ENCODE measurements at regions not wholly inside any gene's neighbourhood (a gene's known extent, or its start where the extent isn't known, plus 50 kb on each side); places are given as distances from the start of the nearest gene placed in this dataset.
"Not testable (repeated sequence)": the region's sequence is repeated elsewhere in the genome, so short reads cannot be mapped to it uniquely, and the experiment has no call there.

DNA sequence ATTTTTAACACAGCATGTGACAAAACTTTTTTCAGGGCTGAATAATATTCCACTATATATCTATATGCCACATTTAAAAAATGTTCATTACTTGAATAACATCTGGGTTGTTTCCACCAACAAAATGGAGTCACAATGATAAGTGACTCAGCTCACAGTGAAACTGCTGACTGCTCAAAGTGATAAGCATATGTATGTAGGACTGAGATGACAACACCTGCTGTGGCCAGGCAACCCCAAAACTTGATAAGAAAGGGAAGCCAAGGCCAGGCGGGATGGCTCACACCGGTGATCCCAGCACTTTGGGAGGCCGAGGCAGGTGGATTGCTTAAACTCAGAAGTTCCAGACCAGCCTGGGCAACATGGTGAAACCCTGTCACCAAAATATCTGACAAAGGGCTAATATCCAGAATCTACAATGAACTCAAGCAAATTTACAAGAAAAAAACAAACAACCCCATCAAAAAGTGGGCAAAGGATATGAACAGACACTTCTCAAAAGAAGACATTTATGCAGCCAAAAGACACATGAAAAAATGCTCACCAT, 99.2 kb upstream of the TERB2 start:
- in situ Hi-C loops (cut with HindIII; ENCODE audit: low pct_ligation_motif_present, low sequenced_read_pairs); H3K4me3 ChIP-seq (ENCODE audit: low read depth, low read length); DNase-seq; H3K27ac ChIP-seq; H3K27me3 ChIP-seq (replicated peaks); H3K36me3 ChIP-seq (replicated peaks): not testable (repeated sequence)

GRCh38 chr15:44859088-44859487, 97.4 kb upstream of the TERB2 start:
- H3K36me3 ChIP-seq (replicated peaks); H3K4me3 ChIP-seq (ENCODE audit: low read depth, low read length); in situ Hi-C loops (cut with HindIII; ENCODE audit: low pct_ligation_motif_present, low sequenced_read_pairs); H3K27me3 ChIP-seq (replicated peaks); DNase-seq; H3K27ac ChIP-seq: not testable (repeated sequence)

DNA sequence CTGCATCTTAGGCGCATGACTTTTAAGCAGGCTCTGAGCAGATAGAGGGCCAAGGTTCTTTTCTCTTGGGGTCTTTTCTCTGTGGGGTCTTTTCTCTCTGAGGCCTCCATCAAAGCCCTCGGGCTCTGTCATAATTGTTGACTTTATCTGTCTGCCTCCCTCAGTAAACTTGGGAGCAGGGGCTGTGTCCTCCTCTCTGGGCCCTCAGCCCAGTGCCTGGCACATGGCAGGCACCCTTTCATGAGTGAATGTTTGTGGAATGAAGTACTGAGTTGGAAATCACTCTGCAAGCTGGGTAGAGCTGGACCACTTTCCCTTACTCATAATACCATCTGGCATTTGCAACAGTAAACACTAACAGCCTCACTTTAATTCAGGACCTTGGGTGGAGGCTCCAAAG, 96.3 kb upstream of the TERB2 start:
- H3K27me3 ChIP-seq (replicated peaks); DNase-seq; H3K36me3 ChIP-seq (replicated peaks); H3K4me3 ChIP-seq (ENCODE audit: low read depth, low read length); in situ Hi-C loops (cut with HindIII; ENCODE audit: low pct_ligation_motif_present, low sequenced_read_pairs); H3K27ac ChIP-seq: not testable (repeated sequence)

DNA sequence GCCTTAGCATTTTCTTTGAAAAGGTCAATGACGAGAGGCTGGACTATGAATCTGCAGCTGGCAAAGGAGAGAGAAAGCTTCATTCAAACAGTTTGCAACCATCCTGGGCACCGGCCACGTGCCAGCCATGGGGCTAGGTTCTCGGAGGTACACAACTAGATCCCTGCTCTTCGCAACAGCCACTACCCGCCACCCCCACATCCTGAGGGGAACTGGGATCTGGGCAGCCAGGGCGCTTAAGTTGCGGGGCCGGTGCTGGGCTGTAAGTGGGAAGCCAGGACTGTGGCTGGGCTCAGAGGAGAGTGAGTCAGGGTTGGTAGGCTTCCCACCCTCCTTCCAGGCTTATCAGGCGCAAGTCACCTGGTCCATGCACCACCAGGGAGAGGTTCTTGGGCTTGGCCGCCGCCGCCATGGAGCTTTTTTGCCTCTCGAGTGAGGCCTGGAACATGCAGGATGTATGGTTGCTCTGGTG, 95.0 kb upstream of the TERB2 start:
- Histone ChIP-seq H3K4me3 (ENCODE audit: low read depth, low read length) (no peak overlapping the region), H3K27me3 (replicated peaks) (no peaks in the 10 kb centered on the region), H3K36me3 (replicated peaks) (no peaks in the 10 kb centered on the region), H3K27ac (no peak overlapping the region)
- no peak for DNase-seq
- TF ChIP-seq, protein P1, sequence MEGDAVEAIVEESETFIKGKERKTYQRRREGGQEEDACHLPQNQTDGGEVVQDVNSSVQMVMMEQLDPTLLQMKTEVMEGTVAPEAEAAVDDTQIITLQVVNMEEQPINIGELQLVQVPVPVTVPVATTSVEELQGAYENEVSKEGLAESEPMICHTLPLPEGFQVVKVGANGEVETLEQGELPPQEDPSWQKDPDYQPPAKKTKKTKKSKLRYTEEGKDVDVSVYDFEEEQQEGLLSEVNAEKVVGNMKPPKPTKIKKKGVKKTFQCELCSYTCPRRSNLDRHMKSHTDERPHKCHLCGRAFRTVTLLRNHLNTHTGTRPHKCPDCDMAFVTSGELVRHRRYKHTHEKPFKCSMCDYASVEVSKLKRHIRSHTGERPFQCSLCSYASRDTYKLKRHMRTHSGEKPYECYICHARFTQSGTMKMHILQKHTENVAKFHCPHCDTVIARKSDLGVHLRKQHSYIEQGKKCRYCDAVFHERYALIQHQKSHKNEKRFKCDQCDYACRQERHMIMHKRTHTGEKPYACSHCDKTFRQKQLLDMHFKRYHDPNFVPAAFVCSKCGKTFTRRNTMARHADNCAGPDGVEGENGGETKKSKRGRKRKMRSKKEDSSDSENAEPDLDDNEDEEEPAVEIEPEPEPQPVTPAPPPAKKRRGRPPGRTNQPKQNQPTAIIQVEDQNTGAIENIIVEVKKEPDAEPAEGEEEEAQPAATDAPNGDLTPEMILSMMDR (IDR thresholded peaks at IDR 0.05; ENCODE audit: low read depth, low read length, missing control alignments): no peak
- in situ Hi-C loops (cut with HindIII; ENCODE audit: low pct_ligation_motif_present, low sequenced_read_pairs): no loop called here

GRCh38 chr15:44861917-44862316, 94.6 kb upstream of the TERB2 start:
- no peak overlapping the region for H3K4me3 ChIP-seq (ENCODE audit: low read depth, low read length)
- in situ Hi-C loops (cut with HindIII; ENCODE audit: low pct_ligation_motif_present, low sequenced_read_pairs): no loop called here
- no peak for DNase-seq
- no peak overlapping the region for H3K27ac ChIP-seq
- TF ChIP-seq, protein P1 (IDR thresholded peaks at IDR 0.05; ENCODE audit: low read depth, low read length, missing control alignments): no peak
- no peaks in the 10 kb centered on the region for H3K36me3 ChIP-seq (replicated peaks)
- H3K27me3 ChIP-seq (replicated peaks): no peaks in the 10 kb centered on the region

GRCh38 chr15:44862866-44863265, 93.6 kb upstream of the TERB2 start:
- H3K27ac ChIP-seq; in situ Hi-C loops (cut with HindIII; ENCODE audit: low pct_ligation_motif_present, low sequenced_read_pairs); H3K36me3 ChIP-seq (replicated peaks); H3K27me3 ChIP-seq (replicated peaks); H3K4me3 ChIP-seq (ENCODE audit: low read depth, low read length); DNase-seq: not testable (repeated sequence)

- H3K27ac ChIP-seq; H3K36me3 ChIP-seq (replicated peaks); H3K4me3 ChIP-seq (ENCODE audit: low read depth, low read length); DNase-seq; H3K27me3 ChIP-seq (replicated peaks); in situ Hi-C loops (cut with HindIII; ENCODE audit: low pct_ligation_motif_present, low sequenced_read_pairs): not testable (repeated sequence)
Measured at GRCh38 chr15:44868100-44868499, 88.4 kb upstream of the TERB2 start.

DNA sequence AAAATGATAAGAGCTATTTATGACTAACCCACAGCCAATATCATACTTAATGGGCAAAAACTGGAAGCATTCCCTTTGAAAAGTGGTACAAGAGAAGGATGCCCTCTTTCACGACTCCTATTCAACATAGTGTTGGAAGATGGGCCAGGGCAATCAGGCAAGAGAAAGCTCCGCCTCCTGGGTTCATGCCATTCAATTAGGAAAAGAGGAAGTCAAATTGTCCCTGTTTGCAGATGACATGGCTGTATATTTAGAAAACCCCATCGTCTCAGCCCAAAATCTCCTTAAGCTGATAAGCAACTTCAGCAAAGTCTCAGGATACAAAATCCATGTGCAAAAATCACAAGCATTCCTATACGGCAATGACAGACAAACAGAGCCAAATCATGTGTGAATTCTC, 86.4 kb upstream of the TERB2 start:
- H3K27ac ChIP-seq; H3K4me3 ChIP-seq (ENCODE audit: low read depth, low read length); H3K27me3 ChIP-seq (replicated peaks); H3K36me3 ChIP-seq (replicated peaks); in situ Hi-C loops (cut with HindIII; ENCODE audit: low pct_ligation_motif_present, low sequenced_read_pairs); DNase-seq: not testable (repeated sequence)

DNA sequence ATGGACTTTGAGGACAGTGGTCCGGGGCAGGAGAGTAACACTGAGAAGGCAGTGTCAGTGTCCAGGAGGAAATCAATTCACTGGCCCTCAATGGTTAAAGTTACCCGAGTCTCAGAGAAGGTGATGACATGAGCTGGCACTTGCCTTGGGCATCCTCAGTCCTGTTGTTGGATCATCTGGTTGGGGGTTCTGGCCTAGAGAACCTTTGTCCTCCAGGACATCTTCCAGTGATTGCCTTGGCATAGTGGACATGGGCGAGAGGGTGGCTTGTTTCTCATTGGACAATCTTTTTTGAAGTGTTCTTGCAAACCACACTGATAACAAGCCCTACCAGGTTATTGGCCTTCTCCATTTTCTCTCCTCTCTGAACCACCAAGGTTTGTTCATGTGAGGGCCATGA, 83.4 kb upstream of the TERB2 start:
- DNase-seq: no peak
- in situ Hi-C loops (cut with HindIII; ENCODE audit: low pct_ligation_motif_present, low sequenced_read_pairs): no loop called here

More for the DNA sequence above, 83.4 kb upstream of the TERB2 start:
- no peak overlapping the region for H3K4me3 ChIP-seq (ENCODE audit: low read depth, low read length)
- TF ChIP-seq, protein P1 (IDR thresholded peaks at IDR 0.05; ENCODE audit: low read depth, low read length, missing control alignments): no peak
- H3K27me3 ChIP-seq (replicated peaks): no peaks in the 10 kb centered on the region
- H3K36me3 ChIP-seq (replicated peaks): no peaks in the 10 kb centered on the region
- H3K27ac ChIP-seq: no peak overlapping the region

Data from brain microvascular endothelial cell (primary cell).